HCT116 (cell line): ENCODE measurements at regions not wholly inside any gene's neighbourhood (a gene's known extent, or its start where the extent isn't known, plus 50 kb on each side); places are given as distances from the start of the nearest gene placed in this dataset.

ENCODE experiments used
- ATF3 ChIP-seq: IDR thresholded peaks from 2 replicates; pipeline ENCODE4 v1.6.1; 2012
- CBX3 ChIP-seq: IDR thresholded peaks from 2 replicates; pipeline ENCODE4 v1.6.1; 2012; ENCODE audit warnings: low read depth
- EZH2 ChIP-seq: fragments of 200-600 bp; sonication (generic); IDR thresholded peaks from 2 replicates; pipeline ENCODE4 v1.6.1; 2017; ENCODE audit warnings: antibody characterized with exemption, mixed run types
- MAX ChIP-seq: IDR thresholded peaks from 2 replicates; pipeline ENCODE4 v1.6.1; 2012
- POLR2A ChIP-seq: IDR thresholded peaks from 2 replicates; pipeline ENCODE4 v1.7.0; 2011; ENCODE audit warnings: borderline replicate concordance; ENCODE audit not compliant: insufficient read depth, insufficient read length; ENCODE audit errors: extremely low read depth
- POLR2AphosphoS5 ChIP-seq: IDR thresholded peaks from 2 replicates; pipeline ENCODE4 v1.6.1; 2011; ENCODE audit warnings: mild to moderate bottlenecking, low read depth, low read length, moderate library complexity
- YY1 ChIP-seq: IDR thresholded peaks from 2 replicates; pipeline ENCODE4 v1.6.1; 2011; ENCODE audit warnings: low read length, low read depth, moderate library complexity, mild to moderate bottlenecking; ENCODE audit not compliant: insufficient replicate concordance; ENCODE audit errors: extremely low read depth
- ZNF274 ChIP-seq: fragments of 200-500 bp; sonication (Bioruptor generic); IDR thresholded peaks from 2 replicates; pipeline ENCODE4 v1.6.1; 2014; ENCODE audit warnings: mild to moderate bottlenecking, low read depth, low read length, inconsistent platforms
- TF ChIP-seq, protein P1 (sequence below), 3 experiments: fragments of 200-600 bp in 1 of 3; sonication (generic) in 1 of 3; IDR thresholded peaks in 2 of 3; conservative IDR thresholded peaks in 1 of 3; 2 replicates each; pipeline ENCODE4 v1.5.1; 2012 to 2017; ENCODE audit warnings: low read depth in 2 of 3, low read length in 2 of 3, antibody characterized with exemption in 1 of 3, borderline replicate concordance in 1 of 3, control low read depth in 1 of 3, mild to moderate bottlenecking in 1 of 3, mixed read lengths in 1 of 3, mixed run types in 1 of 3, moderate library complexity in 1 of 3; ENCODE audit not compliant: insufficient read depth in 1 of 3

DNA sequence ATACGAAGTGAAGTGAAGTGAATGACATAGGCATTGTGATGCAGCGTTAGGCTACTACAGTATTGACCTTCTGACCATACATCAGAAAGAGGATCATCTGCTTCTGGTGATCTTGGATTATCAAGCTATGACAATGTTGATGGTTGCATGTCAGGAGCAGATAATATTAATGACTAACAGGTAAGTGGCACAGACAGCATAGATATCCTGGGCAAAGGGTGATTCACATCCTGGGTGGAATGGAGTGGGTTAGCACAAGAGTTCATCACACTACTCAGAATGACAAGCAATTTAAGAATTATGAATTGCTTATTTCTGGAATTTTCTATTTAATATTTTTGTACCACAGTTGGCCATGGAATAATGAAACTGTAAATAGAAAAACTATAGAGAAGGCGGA lies 397.9 kb upstream of the ATP2B1 start:
- TF ChIP-seq ZNF274 (no peak), EZH2 (no peak), POLR2AphosphoS5 (no peak), YY1 (no peak), POLR2A (no peak), MAX (no peak), CBX3 (no peak), ATF3 (no peak)
- TF ChIP-seq, protein P1, sequence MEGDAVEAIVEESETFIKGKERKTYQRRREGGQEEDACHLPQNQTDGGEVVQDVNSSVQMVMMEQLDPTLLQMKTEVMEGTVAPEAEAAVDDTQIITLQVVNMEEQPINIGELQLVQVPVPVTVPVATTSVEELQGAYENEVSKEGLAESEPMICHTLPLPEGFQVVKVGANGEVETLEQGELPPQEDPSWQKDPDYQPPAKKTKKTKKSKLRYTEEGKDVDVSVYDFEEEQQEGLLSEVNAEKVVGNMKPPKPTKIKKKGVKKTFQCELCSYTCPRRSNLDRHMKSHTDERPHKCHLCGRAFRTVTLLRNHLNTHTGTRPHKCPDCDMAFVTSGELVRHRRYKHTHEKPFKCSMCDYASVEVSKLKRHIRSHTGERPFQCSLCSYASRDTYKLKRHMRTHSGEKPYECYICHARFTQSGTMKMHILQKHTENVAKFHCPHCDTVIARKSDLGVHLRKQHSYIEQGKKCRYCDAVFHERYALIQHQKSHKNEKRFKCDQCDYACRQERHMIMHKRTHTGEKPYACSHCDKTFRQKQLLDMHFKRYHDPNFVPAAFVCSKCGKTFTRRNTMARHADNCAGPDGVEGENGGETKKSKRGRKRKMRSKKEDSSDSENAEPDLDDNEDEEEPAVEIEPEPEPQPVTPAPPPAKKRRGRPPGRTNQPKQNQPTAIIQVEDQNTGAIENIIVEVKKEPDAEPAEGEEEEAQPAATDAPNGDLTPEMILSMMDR (IDR thresholded peaks at IDR 0.05 in 2 of 3, conservative IDR thresholded peaks at IDR 0.05 in 1 of 3; ENCODE audit: borderline replicate concordance in 1 of 3, insufficient read depth in 1 of 3, low read depth in 2 of 3, low read length in 2 of 3): no peak
